CD4-positive, alpha-beta memory T cell (primary cell): ENCODE measurements at regions not wholly inside any gene's neighbourhood (a gene's known extent, or its start where the extent isn't known, plus 50 kb on each side); places are given as distances from the start of the nearest gene placed in this dataset.

Source experiments
- CTCF ChIA-PET: fragments of 350-600 bp; sonication (Branson Sonifier 250); formaldehyde crosslinking; loops from one replicate; lab custom pipeline; 2021; ENCODE audit warnings: inconsistent platforms; ENCODE audit not compliant: partially characterized antibody; lab: Charles Lee
- POLR2A ChIA-PET: fragments of 350-600 bp; sonication (Branson Sonifier 250); formaldehyde crosslinking; loops from one replicate; lab custom pipeline; 2021; ENCODE audit not compliant: partially characterized antibody; lab: Charles Lee
- DNase-seq, 5 donors: peaks; one replicate each; pipeline versions ENCODE4 v3.0.0 to v3.0.0-alpha.2; 2020 to 2022; ENCODE audit warnings: mixed read lengths in 1 of 5
- H3K27ac ChIP-seq: one replicate; pipeline ENCODE4 v1.7.0; 2013; ENCODE audit warnings: low read depth, low read length
- H3K27me3 ChIP-seq: 2 replicates; pipeline ENCODE4 v1.7.0; 2013; ENCODE audit warnings: mild to moderate bottlenecking, low read length, moderate library complexity; ENCODE audit not compliant: insufficient read depth
- H3K36me3 ChIP-seq: 2 replicates; pipeline ENCODE4 v1.7.0; 2013; ENCODE audit warnings: mild to moderate bottlenecking, low read length, moderate library complexity; ENCODE audit not compliant: insufficient read depth
- H3K4me1 ChIP-seq: 2 replicates; pipeline ENCODE4 v1.7.0; 2013; ENCODE audit warnings: mild to moderate bottlenecking, low read length, moderate library complexity; ENCODE audit not compliant: insufficient read depth
- H3K4me3 ChIP-seq, 2 donors: one replicate each; pipeline ENCODE4 v1.7.0; 2013; ENCODE audit warnings: low read length in 2 of 2, mild to moderate bottlenecking in 1 of 2
- H3K9me3 ChIP-seq, 2 donors: one replicate each; pipeline ENCODE4 v1.7.0; 2013; ENCODE audit warnings: low read length in 2 of 2, control low read depth in 1 of 2; ENCODE audit not compliant: control insufficient read depth in 1 of 2
- H3K27ac Mint-ChIP-seq, 7 donors: one replicate each; pipeline ENCODE4 v1.8.0; 2020 to 2021; ENCODE audit warnings: mixed read lengths in 7 of 7, mild to moderate bottlenecking in 6 of 7, inconsistent platforms in 3 of 7, moderate library complexity in 3 of 7
- H3K27me3 Mint-ChIP-seq, 2 donors: one replicate each; pipeline ENCODE4 v1.8.0; 2020 to 2021; ENCODE audit warnings: mixed read lengths in 2 of 2
- H3K36me3 Mint-ChIP-seq, 2 donors: one replicate each; pipeline ENCODE4 v1.8.0; 2020 to 2021; ENCODE audit warnings: mixed read lengths in 2 of 2, inconsistent platforms in 1 of 2, mild to moderate bottlenecking in 1 of 2
- H3K4me1 Mint-ChIP-seq, 4 donors: one replicate each; pipeline ENCODE4 v1.8.0; 2020 to 2021; ENCODE audit warnings: mixed read lengths in 4 of 4, mild to moderate bottlenecking in 1 of 4
- H3K4me3 Mint-ChIP-seq, 8 donors: one replicate each; pipeline ENCODE4 v1.8.0; 2020 to 2021; ENCODE audit warnings: mixed read lengths in 8 of 8, mild to moderate bottlenecking in 7 of 8, moderate library complexity in 6 of 8, inconsistent platforms in 3 of 8
- H3K9me3 Mint-ChIP-seq, 8 donors: one replicate each; pipeline ENCODE4 v1.8.0; 2020 to 2021; ENCODE audit warnings: mixed read lengths in 8 of 8, mild to moderate bottlenecking in 5 of 8, inconsistent platforms in 3 of 8, moderate library complexity in 1 of 8
- intact Hi-C: fragments of 100-400 bp; cut with micrococcal nuclease; formaldehyde crosslinking; loops from one replicate; pipeline ENCODE4 v1.15.1; 2023

DNA sequence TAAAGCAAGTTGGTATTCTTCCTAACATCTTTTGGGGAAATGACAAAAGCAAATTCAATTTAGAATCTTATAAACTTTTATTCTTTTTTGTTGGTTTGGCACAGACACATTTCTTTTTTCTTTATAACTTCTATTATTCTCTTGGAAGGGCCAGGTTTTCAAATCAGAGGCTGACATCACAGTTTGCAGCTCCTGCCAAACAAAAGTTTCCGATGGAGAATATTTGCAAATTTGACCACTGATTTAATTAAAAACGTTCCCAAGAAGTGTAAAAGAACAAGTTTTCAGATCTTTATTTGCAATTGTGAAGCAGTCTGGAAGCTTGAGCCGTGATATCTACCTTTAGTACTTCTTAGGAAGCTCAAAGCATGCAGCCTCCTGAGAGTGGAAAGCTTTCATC, 53.8 kb upstream of the CD83 start:
- H3K4me1 Mint-ChIP-seq = peaks cover 0 to 4% (median 2%) of the 10 kb centered on the region in 4 donors
- DNase-seq = no peak
- Histone ChIP-seq H3K27me3 (no peaks in the 10 kb centered on the region), H3K4me3 (no peak overlapping the region), H3K4me1 (no peaks in the 10 kb centered on the region), H3K27ac (no peak overlapping the region), H3K9me3 (no peaks in the 10 kb centered on the region), H3K36me3 (no peaks in the 10 kb centered on the region)
- peaks cover 0 to 4% of the 10 kb centered on the region in 2 donors for H3K36me3 Mint-ChIP-seq
- ChIA-PET CTCF (interaction anchor here (1.0 to 2.0 kb wide), 5 partner anchors 11 to 269 kb away, joined by 3 to 6 read pairs (median 3); no protein-coding TSS in a partner anchor), POLR2A (no interaction called here)
- peaks cover 18 to 23% of the 10 kb centered on the region in 2 donors for H3K27me3 Mint-ChIP-seq
- H3K4me3 Mint-ChIP-seq = no peak overlapping the region
- intact Hi-C loops = no loop called here
- H3K27ac Mint-ChIP-seq = no peak overlapping the region
- H3K9me3 Mint-ChIP-seq = peaks cover 2 to 10% (median 8%) of the 10 kb centered on the region in 8 donors

DNA sequence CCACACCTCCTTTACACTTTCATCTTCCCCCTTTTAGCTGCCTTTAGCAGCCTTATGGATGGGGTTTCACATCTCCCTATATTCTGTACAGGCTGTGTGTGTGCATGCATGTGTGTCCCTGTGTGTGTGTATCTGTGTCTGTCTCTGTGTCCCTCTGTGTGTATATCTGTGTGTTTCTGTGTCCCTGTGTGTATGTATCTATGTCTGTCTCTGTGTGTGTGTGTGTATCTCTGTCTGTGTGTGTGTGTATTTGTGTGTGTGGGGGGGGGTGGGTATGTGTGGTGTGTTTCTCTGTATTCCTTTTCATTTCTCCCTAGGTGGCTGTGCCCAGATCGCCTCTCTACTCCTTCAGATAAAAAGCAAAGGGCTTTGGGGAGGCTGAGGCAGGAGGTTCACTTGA, 52.2 kb upstream of the CD83 start:
- Histone ChIP-seq H3K9me3 (no peaks in the 10 kb centered on the region), H3K4me1 (no peaks in the 10 kb centered on the region), H3K4me3 (no peak overlapping the region), H3K27me3 (no peaks in the 10 kb centered on the region), H3K36me3 (no peaks in the 10 kb centered on the region), H3K27ac (no peak overlapping the region)
- Mint-ChIP-seq H3K27ac (no peak overlapping the region), H3K9me3 (peaks cover 2 to 10% (median 8%) of the 10 kb centered on the region in 8 donors), H3K27me3 (peaks cover 15 to 16% of the 10 kb centered on the region in 2 donors), H3K4me3 (no peak overlapping the region), H3K4me1 (peaks cover 0 to 4% (median 2%) of the 10 kb centered on the region in 4 donors), H3K36me3 (peaks cover 0 to 4% of the 10 kb centered on the region in 2 donors)
- CTCF ChIA-PET = interaction anchor here (0.5 to 5.4 kb wide), 9 partner anchors 8 to 732 kb away, joined by 3 to 113 read pairs (median 36); no protein-coding TSS in a partner anchor
- intact Hi-C loops = loop anchor here (5.0 kb wide), 1 partner anchor 493 kb away; the partner anchor contains the start of gene SIRT5
- DNase-seq = no peak
- POLR2A ChIA-PET = interaction anchor here (2.2 kb wide), 1 partner anchor 10 kb away, joined by 14 read pairs; no protein-coding TSS in a partner anchor

DNA sequence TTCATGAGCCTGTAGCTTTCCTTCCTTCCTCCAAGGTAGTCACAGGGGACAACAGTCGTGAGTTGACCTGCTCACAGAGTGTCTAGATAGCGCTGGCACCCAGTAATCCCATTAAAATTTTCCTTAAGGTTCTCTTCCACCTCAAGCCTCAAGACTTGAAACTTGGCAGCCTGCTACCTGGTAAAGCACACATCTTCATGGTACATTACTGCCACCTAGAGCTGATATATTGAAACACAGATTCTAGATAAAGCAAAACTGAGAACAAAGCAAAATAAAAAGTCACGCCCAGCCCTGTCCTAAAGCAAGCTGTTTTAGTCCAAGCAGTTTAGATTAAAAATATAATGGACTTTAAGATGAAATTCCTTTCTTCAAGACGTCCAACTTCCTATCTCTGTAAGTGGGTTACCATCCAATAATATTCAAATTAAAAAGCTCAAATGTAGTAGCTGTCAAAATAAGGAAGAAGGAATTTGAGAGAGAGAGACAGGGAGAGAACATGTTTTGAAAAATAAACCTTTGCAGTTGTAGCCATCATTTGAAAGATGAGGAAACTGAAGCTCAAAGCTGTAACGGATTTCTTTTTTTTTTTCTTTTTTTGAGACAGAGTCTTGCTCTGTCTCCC, 50.7 kb upstream of the CD83 start:
- intact Hi-C loops = loop anchor here (1.0 to 5.0 kb wide), 4 partner anchors 158 to 495 kb away; partner anchors contain the start of gene SIRT5

DNA sequence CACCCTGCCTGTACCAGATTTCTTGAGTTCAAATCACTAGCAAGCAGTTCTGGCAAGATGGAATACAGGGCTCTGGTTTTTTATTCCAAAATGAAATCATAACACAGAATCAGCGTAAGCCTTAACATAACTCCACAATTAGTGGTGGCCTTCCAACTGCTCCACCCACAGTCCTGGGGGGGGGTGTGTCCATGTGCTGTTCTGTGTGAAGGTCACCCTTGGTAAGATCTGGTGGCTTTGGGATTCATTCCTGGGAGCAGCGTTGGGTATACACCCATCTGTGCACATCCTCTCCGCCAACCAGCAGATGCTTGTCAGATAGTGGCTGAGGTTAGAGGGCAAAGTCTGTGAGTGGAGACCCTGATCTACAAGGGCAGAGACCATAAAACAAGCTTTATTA, 49.9 kb upstream of the CD83 start:
- POLR2A ChIA-PET = no interaction called here
- Mint-ChIP-seq H3K4me3 (no peak overlapping the region), H3K27me3 (peaks cover 6 to 8% of the 10 kb centered on the region in 2 donors), H3K36me3 (no peaks in the 10 kb centered on the region), H3K9me3 (peaks cover 0 to 2% (median under 1%) of the 10 kb centered on the region in 8 donors), H3K27ac (no peak overlapping the region), H3K4me1 (peaks cover 0 to 5% (median 2%) of the 10 kb centered on the region in 4 donors)
- no peak overlapping the region for H3K4me3 ChIP-seq
- H3K4me1 ChIP-seq = no peaks in the 10 kb centered on the region
- intact Hi-C loops = loop anchor here (1.0 to 5.0 kb wide), 4 partner anchors 158 to 495 kb away; partner anchors contain the start of gene SIRT5
- CTCF ChIA-PET = interaction anchor here (0.7 to 5.4 kb wide), 35 partner anchors 10 to 1553 kb away, joined by 3 to 113 read pairs (median 6); partner anchors contain the start of gene SIRT5
- no peaks in the 10 kb centered on the region for H3K9me3 ChIP-seq
- H3K27ac ChIP-seq = no peak overlapping the region
- no peaks in the 10 kb centered on the region for H3K27me3 ChIP-seq
- no peak for DNase-seq
- no peaks in the 10 kb centered on the region for H3K36me3 ChIP-seq

More for the DNA sequence above, 50.7 kb upstream of the CD83 start:
- Histone ChIP-seq H3K27me3 (no peaks in the 10 kb centered on the region), H3K9me3 (no peaks in the 10 kb centered on the region), H3K36me3 (no peaks in the 10 kb centered on the region), H3K4me3 (no peak overlapping the region), H3K27ac (no peak overlapping the region), H3K4me1 (no peaks in the 10 kb centered on the region)
- Mint-ChIP-seq H3K27ac (no peak overlapping the region), H3K27me3 (peaks cover 10 to 15% of the 10 kb centered on the region in 2 donors), H3K4me3 (no peak overlapping the region), H3K9me3 (peaks cover 2 to 9% (median 8%) of the 10 kb centered on the region in 8 donors), H3K36me3 (peaks cover 0 to 4% of the 10 kb centered on the region in 2 donors), H3K4me1 (peaks cover 0 to 5% (median 2%) of the 10 kb centered on the region in 4 donors)
- ChIA-PET CTCF (interaction anchor here (0.7 to 5.4 kb wide), 53 partner anchors 9 to 1554 kb away, joined by 3 to 113 read pairs (median 4); partner anchors contain the start of gene SIRT5), POLR2A (interaction anchor here (1.4 to 2.2 kb wide), 2 partner anchors 8 to 14 kb away, joined by 3 to 14 read pairs; no protein-coding TSS in a partner anchor)
- DNase-seq = peak in 4 of 5 donors; percentile 47 to 52 (median 50)
